Calu3 (cell line): ENCODE measurements at regions not wholly inside any gene's neighbourhood (a gene's known extent, or its start where the extent isn't known, plus 50 kb on each side); places are given as distances from the start of the nearest gene placed in this dataset.
"Not testable (repeated sequence)": the region's sequence is repeated elsewhere in the genome, so short reads cannot be mapped to it uniquely, and the experiment has no call there.

Experiments used
- BruUV-seq: library from RNA; stranded (reverse); fragments of 400-500 nt; replicated peaks from 2 replicates; lab custom pipeline; 2021; lab: Mats Ljungman, UMichigan
- CTCF ChIA-PET: fragments of 300-600 bp; sonication (Branson Sonifier 250); formaldehyde crosslinking; loops from one replicate; lab custom pipeline; 2022; ENCODE audit warnings: antibody characterized with exemption; lab: Charles Lee
- DNase-seq: peaks from one replicate; pipeline ENCODE4 v3.0.0; 2022
- H3K27ac Mint-ChIP-seq: one replicate; pipeline ENCODE4 v1.8.0; 2022; ENCODE audit warnings: mixed read lengths; ENCODE audit not compliant: unreplicated experiment
- H3K27me3 Mint-ChIP-seq: one replicate; pipeline ENCODE4 v1.8.0; 2022; ENCODE audit warnings: mixed read lengths; ENCODE audit not compliant: unreplicated experiment
- H3K36me3 Mint-ChIP-seq: one replicate; pipeline ENCODE4 v1.8.0; 2022; ENCODE audit warnings: mild to moderate bottlenecking, moderate library complexity, mixed read lengths; ENCODE audit not compliant: insufficient read depth, unreplicated experiment
- H3K4me1 Mint-ChIP-seq: one replicate; pipeline ENCODE4 v1.8.0; 2022; ENCODE audit warnings: mild to moderate bottlenecking, low read depth, mixed read lengths; ENCODE audit not compliant: unreplicated experiment
- H3K4me3 Mint-ChIP-seq: one replicate; pipeline ENCODE4 v1.8.0; 2022; ENCODE audit warnings: mild to moderate bottlenecking, low read depth, moderate library complexity, mixed read lengths; ENCODE audit not compliant: unreplicated experiment
- H3K9me3 Mint-ChIP-seq: one replicate; pipeline ENCODE4 v1.8.0; 2022; ENCODE audit warnings: low read depth, mixed read lengths; ENCODE audit not compliant: unreplicated experiment
- CTCF ChIP-seq: fragments of 200-600 bp; IDR thresholded peaks from one replicate; pipeline ENCODE4 v1.8.0; 2022; ENCODE audit warnings: antibody characterized with exemption; ENCODE audit not compliant: unreplicated experiment
- intact Hi-C: fragments of 100-400 bp; cut with micrococcal nuclease; formaldehyde crosslinking; loops from one replicate; pipeline ENCODE4 v1.10.0; 2022; ENCODE audit not compliant: unreplicated experiment

DNA sequence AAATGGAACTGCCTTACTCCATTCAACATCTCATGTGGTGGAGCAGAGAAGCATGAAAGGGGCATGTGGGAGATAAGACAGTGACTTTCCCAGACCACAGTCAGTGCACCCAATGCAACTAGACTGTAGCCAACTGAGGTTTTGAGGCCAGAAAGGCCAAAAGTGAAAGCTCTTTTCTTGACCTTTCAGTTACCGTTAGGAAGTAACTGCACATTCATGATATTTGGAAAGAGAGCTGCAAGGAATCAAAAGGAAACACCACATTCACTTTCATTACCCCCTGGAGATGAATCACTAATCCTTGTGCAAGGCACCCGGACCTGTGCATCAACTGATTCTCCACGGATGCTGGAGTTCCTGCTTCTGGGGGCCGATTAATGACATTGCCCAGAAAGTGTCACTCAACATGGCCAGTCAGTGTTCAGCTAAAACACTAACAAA lies 72.9 kb upstream of the ELK3 start:
- no peak for TF ChIP-seq CTCF
- Mint-ChIP-seq H3K9me3 (no peaks in the 10 kb centered on the region), H3K27ac (no peak overlapping the region), H3K4me1 (peaks cover 14% of the 10 kb centered on the region), H3K27me3 (no peaks in the 10 kb centered on the region), H3K4me3 (no peak overlapping the region), H3K36me3 (no peaks in the 10 kb centered on the region)
- BruUV-seq: no TSS peak
- intact Hi-C loops: no loop called here
- CTCF ChIA-PET: interaction anchor here (0.6 kb wide), 2 partner anchors 57 to 88 kb away, joined by 3 to 5 read pairs; no protein-coding TSS in a partner anchor
- DNase-seq: no peak

DNA sequence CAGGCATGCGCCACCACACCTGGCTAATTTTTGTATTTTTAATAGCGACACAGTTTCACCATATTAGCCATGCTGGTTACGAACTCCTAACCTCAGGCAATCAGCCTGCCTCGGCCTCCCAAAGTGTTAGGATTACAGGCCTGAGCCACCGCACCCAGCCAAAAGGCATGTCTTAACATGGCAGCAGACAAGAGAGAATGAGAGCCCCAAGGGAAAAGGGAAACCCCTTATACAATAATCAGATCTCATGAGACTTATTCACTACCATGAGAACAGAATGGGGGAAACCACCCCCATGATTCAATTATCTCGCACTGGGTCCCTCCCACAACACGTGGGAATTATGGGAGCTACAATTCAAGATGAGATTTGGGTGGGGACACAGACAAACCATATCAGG lies 65.9 kb upstream of the ELK3 start:
- CTCF ChIA-PET, H3K27ac Mint-ChIP-seq, DNase-seq, H3K36me3 Mint-ChIP-seq, H3K9me3 Mint-ChIP-seq, H3K4me1 Mint-ChIP-seq, BruUV-seq, intact Hi-C loops, H3K4me3 Mint-ChIP-seq: not testable (repeated sequence)
- H3K27me3 Mint-ChIP-seq: peaks cover 26% of the 10 kb centered on the region

DNA sequence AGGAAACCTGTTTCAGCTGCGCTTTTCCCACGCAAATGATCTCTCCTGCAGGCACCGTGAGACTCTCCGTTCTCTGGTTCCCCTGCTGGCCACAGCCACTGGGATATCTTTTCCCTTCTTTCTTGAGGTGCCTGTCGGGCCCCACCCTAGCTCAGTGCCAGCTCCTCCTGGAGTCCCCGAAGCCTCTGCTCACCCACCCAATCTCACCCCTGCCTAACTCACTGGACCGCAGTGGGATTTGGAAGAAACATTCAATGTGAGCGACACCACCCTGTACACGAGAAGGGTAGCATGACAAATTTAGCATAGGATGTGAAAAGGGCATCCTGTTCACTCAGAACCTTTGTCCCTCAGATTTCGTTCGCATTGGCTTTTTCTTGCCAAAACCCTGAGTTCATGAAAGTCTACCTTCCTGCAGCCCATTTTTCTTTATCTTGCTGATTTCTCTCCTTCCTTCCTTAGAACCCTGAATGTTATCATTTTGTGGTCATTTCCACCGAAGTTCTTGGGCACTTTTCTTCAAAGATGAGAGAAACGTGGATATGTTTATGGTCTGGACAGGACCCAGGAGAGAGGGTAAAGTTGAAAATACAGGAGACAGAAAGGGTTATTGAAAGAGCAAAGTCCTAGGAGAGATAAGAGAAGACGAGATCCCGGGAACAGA lies 63.6 kb upstream of the ELK3 start:
- BruUV-seq: no TSS peak
- no peaks in the 10 kb centered on the region for H3K36me3 Mint-ChIP-seq
- H3K4me3 Mint-ChIP-seq: no peak overlapping the region
- peaks cover 26% of the 10 kb centered on the region for H3K27me3 Mint-ChIP-seq
- peaks cover 8% of the 10 kb centered on the region for H3K4me1 Mint-ChIP-seq
- no peaks in the 10 kb centered on the region for H3K9me3 Mint-ChIP-seq
- no peak for TF ChIP-seq CTCF
- DNase-seq: no peak
- H3K27ac Mint-ChIP-seq: no peak overlapping the region
- CTCF ChIA-PET: no interaction called here
- intact Hi-C loops: no loop called here

DNA sequence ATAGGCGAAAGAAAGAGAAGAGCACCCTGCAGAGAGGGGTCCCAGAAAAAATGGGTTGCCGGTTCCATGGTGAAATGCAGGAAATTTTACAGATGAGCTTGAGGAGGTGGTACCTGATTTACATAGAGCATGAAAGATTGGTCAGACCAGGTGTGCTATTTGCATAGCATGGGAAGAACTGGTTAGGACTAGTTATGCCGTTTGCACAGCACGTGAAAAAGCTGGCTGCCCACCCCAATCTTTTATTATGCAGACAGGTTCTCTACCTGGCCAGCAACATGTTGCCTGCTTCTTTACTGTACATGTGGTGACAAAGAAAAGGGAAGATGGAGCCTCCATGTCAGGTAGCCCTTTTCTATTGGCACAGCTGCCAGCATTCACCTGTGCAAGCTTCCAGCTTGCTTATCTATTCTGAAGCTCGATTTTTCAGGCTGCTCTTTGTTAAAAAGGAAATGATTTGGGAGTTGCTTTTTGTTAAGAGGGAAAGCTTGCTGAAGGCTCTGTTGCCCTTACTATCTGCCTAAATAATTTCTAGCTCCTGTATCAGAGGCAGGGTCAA lies 62.9 kb upstream of the ELK3 start:
- peaks cover 26% of the 10 kb centered on the region for H3K27me3 Mint-ChIP-seq
- no peaks in the 10 kb centered on the region for H3K9me3 Mint-ChIP-seq
- peaks cover 12% of the 10 kb centered on the region for H3K4me1 Mint-ChIP-seq
- BruUV-seq: no TSS peak
- TF ChIP-seq CTCF: no peak
- H3K36me3 Mint-ChIP-seq: no peaks in the 10 kb centered on the region
- DNase-seq: no peak
- H3K27ac Mint-ChIP-seq: no peak overlapping the region
- CTCF ChIA-PET: interaction anchor here (1.0 kb wide), 1 partner anchor 80 kb away, joined by 3 read pairs; no protein-coding TSS in a partner anchor
- intact Hi-C loops: no loop called here
- no peak overlapping the region for H3K4me3 Mint-ChIP-seq

- CTCF ChIA-PET: interaction anchor here (0.5 to 1.3 kb wide), 7 partner anchors 9 to 1193 kb away, joined by 3 to 6 read pairs (median 5); no protein-coding TSS in a partner anchor
- H3K4me1 Mint-ChIP-seq: peaks cover 17% of the 10 kb centered on the region
Measured at GRCh38 chr12:96132819-96133218, 61.4 kb upstream of the ELK3 start.

More at GRCh38 chr12:96132819-96133218, 61.4 kb upstream of the ELK3 start:
- DNase-seq: peak; percentile 61
- no peaks in the 10 kb centered on the region for H3K9me3 Mint-ChIP-seq
- intact Hi-C loops: loop anchor here (1.0 kb wide), 1 partner anchor 71 kb away; no protein-coding TSS in a partner anchor
- H3K27ac Mint-ChIP-seq: no peak overlapping the region
- no peaks in the 10 kb centered on the region for H3K36me3 Mint-ChIP-seq
- H3K27me3 Mint-ChIP-seq: peaks cover 26% of the 10 kb centered on the region
- H3K4me3 Mint-ChIP-seq: no peak overlapping the region
- BruUV-seq: no TSS peak
- TF ChIP-seq CTCF: peak; percentile 45
